ENCODE measurements at regions not wholly inside any gene's neighbourhood (a gene's known extent, or its start where the extent isn't known, plus 50 kb on each side); places are given as distances from the start of the nearest gene placed in this dataset.

DNA sequence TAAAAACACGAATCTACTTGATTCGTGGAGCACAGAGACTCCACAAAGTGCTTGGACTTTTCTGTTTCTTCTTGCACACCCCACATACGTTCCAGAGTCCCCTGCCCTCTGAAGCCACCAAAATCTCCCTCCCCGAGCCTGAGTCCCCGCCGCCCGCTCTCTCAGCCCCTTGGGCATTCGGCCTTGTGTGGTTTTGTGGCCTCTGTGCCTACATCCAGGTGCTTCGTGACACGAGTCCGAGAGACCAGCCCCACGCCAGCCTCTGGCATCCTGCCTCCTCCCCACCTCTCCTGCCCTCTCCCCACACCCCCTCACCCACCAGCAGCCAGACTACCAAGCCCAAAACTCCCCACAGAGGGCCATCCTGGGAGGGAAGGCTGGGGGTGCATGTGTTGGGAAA is 87.8 kb upstream of the PPP1R26 start:
- TF ChIP-seq EZH2phosphoT487 (conservative IDR thresholded peaks at IDR 0.05; ENCODE audit: low read length), result no peak
- TF ChIP-seq, protein P1, sequence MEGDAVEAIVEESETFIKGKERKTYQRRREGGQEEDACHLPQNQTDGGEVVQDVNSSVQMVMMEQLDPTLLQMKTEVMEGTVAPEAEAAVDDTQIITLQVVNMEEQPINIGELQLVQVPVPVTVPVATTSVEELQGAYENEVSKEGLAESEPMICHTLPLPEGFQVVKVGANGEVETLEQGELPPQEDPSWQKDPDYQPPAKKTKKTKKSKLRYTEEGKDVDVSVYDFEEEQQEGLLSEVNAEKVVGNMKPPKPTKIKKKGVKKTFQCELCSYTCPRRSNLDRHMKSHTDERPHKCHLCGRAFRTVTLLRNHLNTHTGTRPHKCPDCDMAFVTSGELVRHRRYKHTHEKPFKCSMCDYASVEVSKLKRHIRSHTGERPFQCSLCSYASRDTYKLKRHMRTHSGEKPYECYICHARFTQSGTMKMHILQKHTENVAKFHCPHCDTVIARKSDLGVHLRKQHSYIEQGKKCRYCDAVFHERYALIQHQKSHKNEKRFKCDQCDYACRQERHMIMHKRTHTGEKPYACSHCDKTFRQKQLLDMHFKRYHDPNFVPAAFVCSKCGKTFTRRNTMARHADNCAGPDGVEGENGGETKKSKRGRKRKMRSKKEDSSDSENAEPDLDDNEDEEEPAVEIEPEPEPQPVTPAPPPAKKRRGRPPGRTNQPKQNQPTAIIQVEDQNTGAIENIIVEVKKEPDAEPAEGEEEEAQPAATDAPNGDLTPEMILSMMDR (IDR thresholded peaks at IDR 0.05; ENCODE audit: insufficient read depth, low read length, poor library complexity, severe bottlenecking), result no peak
- H3K9me2 ChIP-seq (replicated peaks; ENCODE audit: insufficient read depth, low read length), result no peaks in the 10 kb centered on the region
- no peak overlapping the region for H3K4me2 ChIP-seq (ENCODE audit: low read depth, low read length, poor library complexity, severe bottlenecking)
- H3K4me3 ChIP-seq (ENCODE audit: insufficient read depth, low read length, poor library complexity, severe bottlenecking), result no peak overlapping the region
- H2AFZ ChIP-seq (ENCODE audit: low read depth, low read length, severe bottlenecking), result no peak overlapping the region
- H3K27me3 ChIP-seq (ENCODE audit: low read length), result no peaks in the 10 kb centered on the region
- H3K9ac ChIP-seq (ENCODE audit: low read length), result no peak overlapping the region
- no peaks in the 10 kb centered on the region for H3K36me3 ChIP-seq (ENCODE audit: low read length)
- H4K20me1 ChIP-seq (ENCODE audit: low read depth, low read length), result no peaks in the 10 kb centered on the region
- H3K9me3 ChIP-seq (ENCODE audit: insufficient read depth, low read length), result peaks cover 9% of the 10 kb centered on the region; the same call in 1 of the 2 replicates
- H3K27ac ChIP-seq (ENCODE audit: low read depth, low read length), result no peak overlapping the region
- no peaks in the 10 kb centered on the region for H3F3A ChIP-seq (ENCODE audit: insufficient read depth)
- H3K79me2 ChIP-seq (ENCODE audit: insufficient read depth, low read length), result no peaks in the 10 kb centered on the region

GRCh38 chr9:135392511-135392910 is 87.1 kb upstream of the PPP1R26 start:
- Histone ChIP-seq H3K27me3 (ENCODE audit: low read length) (no peaks in the 10 kb centered on the region), H3K36me3 (ENCODE audit: low read length) (no peaks in the 10 kb centered on the region), H3K9me3 (ENCODE audit: insufficient read depth, low read length) (peaks cover 9% of the 10 kb centered on the region; the same call in 1 of the 2 replicates), H3K4me2 (ENCODE audit: low read depth, low read length, poor library complexity, severe bottlenecking) (no peak overlapping the region), H3K27ac (ENCODE audit: low read depth, low read length) (no peak overlapping the region), H2AFZ (ENCODE audit: low read depth, low read length, severe bottlenecking) (no peak overlapping the region), H3K9me2 (replicated peaks; ENCODE audit: insufficient read depth, low read length) (no peaks in the 10 kb centered on the region), H3K9ac (ENCODE audit: low read length) (no peak overlapping the region), H3F3A (ENCODE audit: insufficient read depth) (no peaks in the 10 kb centered on the region), H4K20me1 (ENCODE audit: low read depth, low read length) (no peaks in the 10 kb centered on the region), H3K79me2 (ENCODE audit: insufficient read depth, low read length) (no peaks in the 10 kb centered on the region), H3K4me3 (ENCODE audit: insufficient read depth, low read length, poor library complexity, severe bottlenecking) (no peak overlapping the region)
- TF ChIP-seq EZH2phosphoT487 (conservative IDR thresholded peaks at IDR 0.05; ENCODE audit: low read length), result no peak
- TF ChIP-seq, protein P1 (IDR thresholded peaks at IDR 0.05; ENCODE audit: insufficient read depth, low read length, poor library complexity, severe bottlenecking), result no peak

DNA sequence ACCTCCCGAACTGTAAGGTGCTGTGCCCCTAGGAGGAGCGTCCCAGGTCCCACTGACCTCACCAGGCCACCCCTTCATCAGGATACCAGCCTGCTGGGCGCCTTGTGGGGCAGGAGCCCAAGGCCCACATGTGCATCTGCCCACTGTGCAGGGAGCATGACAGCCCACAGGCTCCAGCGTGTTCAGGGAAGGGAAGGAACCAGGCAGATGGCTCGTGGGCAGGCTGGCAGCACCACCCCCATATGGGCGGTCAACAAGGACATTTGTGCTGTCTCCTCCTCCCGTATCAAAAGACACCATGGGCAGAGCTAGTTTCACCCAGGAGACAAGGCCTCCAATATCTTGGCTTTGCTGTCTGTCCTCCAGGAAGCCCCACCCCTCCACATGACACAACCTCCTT is 85.5 kb upstream of the PPP1R26 start:
- H3K9me3 ChIP-seq (ENCODE audit: insufficient read depth, low read length), result peaks cover 9% of the 10 kb centered on the region; the same call in 1 of the 2 replicates
- H3K4me3 ChIP-seq (ENCODE audit: insufficient read depth, low read length, poor library complexity, severe bottlenecking), result no peak overlapping the region
- no peak overlapping the region for H3K9ac ChIP-seq (ENCODE audit: low read length)
- H3K27me3 ChIP-seq (ENCODE audit: low read length), result no peaks in the 10 kb centered on the region
- H3K36me3 ChIP-seq (ENCODE audit: low read length), result no peaks in the 10 kb centered on the region
- H2AFZ ChIP-seq (ENCODE audit: low read depth, low read length, severe bottlenecking), result no peak overlapping the region
- H3K9me2 ChIP-seq (replicated peaks; ENCODE audit: insufficient read depth, low read length), result no peaks in the 10 kb centered on the region
- no peaks in the 10 kb centered on the region for H3K79me2 ChIP-seq (ENCODE audit: insufficient read depth, low read length)
- H4K20me1 ChIP-seq (ENCODE audit: low read depth, low read length), result no peaks in the 10 kb centered on the region
- no peak overlapping the region for H3K27ac ChIP-seq (ENCODE audit: low read depth, low read length)
- TF ChIP-seq EZH2phosphoT487 (conservative IDR thresholded peaks at IDR 0.05; ENCODE audit: low read length), result no peak
- TF ChIP-seq, protein P1 (IDR thresholded peaks at IDR 0.05; ENCODE audit: insufficient read depth, low read length, poor library complexity, severe bottlenecking), result no peak
- H3K4me2 ChIP-seq (ENCODE audit: low read depth, low read length, poor library complexity, severe bottlenecking), result no peak overlapping the region
- H3F3A ChIP-seq (ENCODE audit: insufficient read depth), result no peaks in the 10 kb centered on the region
